ENCODE measurements at regions not wholly inside any gene's neighbourhood (a gene's known extent, or its start where the extent isn't known, plus 50 kb on each side); places are given as distances from the start of the nearest gene placed in this dataset.
A peak's percentile ranks its signal among the peaks of the same experiment; 100 is the strongest.

GRCh38 chr9:11871852-11872251, 821.3 kb upstream of the TYRP1 start:
- no peak for TF ChIP-seq CTCF (IDR thresholded peaks at IDR 0.05; ENCODE audit: low read depth, low read length)
- in situ Hi-C loops (cut with HindIII; ENCODE audit: low sequenced_read_pairs), result no loop called here
- no peak overlapping the region for H3K4me3 ChIP-seq (ENCODE audit: low read depth, low read length)
- DNase-seq (ENCODE audit: low read depth, low spot score), result no peak

GRCh38 chr9:11872471-11872870, 820.7 kb upstream of the TYRP1 start:
- no peak for TF ChIP-seq CTCF (IDR thresholded peaks at IDR 0.05; ENCODE audit: low read depth, low read length)
- in situ Hi-C loops (cut with HindIII; ENCODE audit: low sequenced_read_pairs), result no loop called here
- H3K4me3 ChIP-seq (ENCODE audit: low read depth, low read length), result no peak overlapping the region

GRCh38 chr9:11874414-11874813, 818.8 kb upstream of the TYRP1 start:
- in situ Hi-C loops (cut with HindIII; ENCODE audit: low sequenced_read_pairs), result no loop called here
- no peak for TF ChIP-seq CTCF (IDR thresholded peaks at IDR 0.05; ENCODE audit: low read depth, low read length)

More at GRCh38 chr9:11872471-11872870, 820.7 kb upstream of the TYRP1 start:
- no peak for DNase-seq (ENCODE audit: low read depth, low spot score)

GRCh38 chr9:11892401-11892800, 800.8 kb upstream of the TYRP1 start:
- no peak overlapping the region for H3K4me3 ChIP-seq (ENCODE audit: low read depth, low read length)
- in situ Hi-C loops (cut with HindIII; ENCODE audit: low sequenced_read_pairs), result no loop called here
- DNase-seq (ENCODE audit: low read depth, low spot score), result peak; percentile 1
- no peak for TF ChIP-seq CTCF (IDR thresholded peaks at IDR 0.05; ENCODE audit: low read depth, low read length)

More at GRCh38 chr9:11874414-11874813, 818.8 kb upstream of the TYRP1 start:
- no peak overlapping the region for H3K4me3 ChIP-seq (ENCODE audit: low read depth, low read length)
- no peak for DNase-seq (ENCODE audit: low read depth, low spot score)

- peak; percentile 56 for DNase-seq (ENCODE audit: low read depth, low spot score)
- in situ Hi-C loops (cut with HindIII; ENCODE audit: low sequenced_read_pairs), result no loop called here
- TF ChIP-seq CTCF (IDR thresholded peaks at IDR 0.05; ENCODE audit: low read depth, low read length), result no peak
- no peak overlapping the region for H3K4me3 ChIP-seq (ENCODE audit: low read depth, low read length)
Observed at GRCh38 chr9:11893331-11893730, 799.9 kb upstream of the TYRP1 start.

- in situ Hi-C loops (cut with HindIII; ENCODE audit: low sequenced_read_pairs), result no loop called here
- no peak overlapping the region for H3K4me3 ChIP-seq (ENCODE audit: low read depth, low read length)
- no peak for DNase-seq (ENCODE audit: low read depth, low spot score)
- no peak for TF ChIP-seq CTCF (IDR thresholded peaks at IDR 0.05; ENCODE audit: low read depth, low read length)
Observed at GRCh38 chr9:11894136-11894535, 799.0 kb upstream of the TYRP1 start.

- in situ Hi-C loops (cut with HindIII; ENCODE audit: low sequenced_read_pairs), result no loop called here
- no peak overlapping the region for H3K4me3 ChIP-seq (ENCODE audit: low read depth, low read length)
- no peak for TF ChIP-seq CTCF (IDR thresholded peaks at IDR 0.05; ENCODE audit: low read depth, low read length)
- DNase-seq (ENCODE audit: low read depth, low spot score), result no peak
Observed at GRCh38 chr9:11902610-11903009, 790.6 kb upstream of the TYRP1 start.

Data from astrocyte of the spinal cord (primary cell).